ENCODE measurements at regions not wholly inside any gene's neighbourhood (a gene's known extent, or its start where the extent isn't known, plus 50 kb on each side); places are given as distances from the start of the nearest gene placed in this dataset.

GRCh38 chr16:66206363-66206762 lies 160.1 kb upstream of the CDH5 start:
- intact Hi-C loops (cut with DNase I): no loop called here
- Histone ChIP-seq H3K36me3 (no peaks in the 10 kb centered on the region), H3K4me3 (no peak overlapping the region), H3K27ac (peak overlapping the region in 1 of 10 donors; percentile 80), H3K9me3 (peaks cover 0 to 4% (median 0%) of the 10 kb centered on the region in 11 donors), H3K27me3 (peaks cover 0 to 9% (median 0%) of the 10 kb centered on the region in 7 donors), H3K4me1 (peaks cover 0 to 39% (median 0%) of the 10 kb centered on the region in 9 donors)
- DNase-seq: no peak
- 88 to 89% methylated on average over 4 of the region's 4 CpGs for WGBS, 2 donors
- TF ChIP-seq, protein P1, sequence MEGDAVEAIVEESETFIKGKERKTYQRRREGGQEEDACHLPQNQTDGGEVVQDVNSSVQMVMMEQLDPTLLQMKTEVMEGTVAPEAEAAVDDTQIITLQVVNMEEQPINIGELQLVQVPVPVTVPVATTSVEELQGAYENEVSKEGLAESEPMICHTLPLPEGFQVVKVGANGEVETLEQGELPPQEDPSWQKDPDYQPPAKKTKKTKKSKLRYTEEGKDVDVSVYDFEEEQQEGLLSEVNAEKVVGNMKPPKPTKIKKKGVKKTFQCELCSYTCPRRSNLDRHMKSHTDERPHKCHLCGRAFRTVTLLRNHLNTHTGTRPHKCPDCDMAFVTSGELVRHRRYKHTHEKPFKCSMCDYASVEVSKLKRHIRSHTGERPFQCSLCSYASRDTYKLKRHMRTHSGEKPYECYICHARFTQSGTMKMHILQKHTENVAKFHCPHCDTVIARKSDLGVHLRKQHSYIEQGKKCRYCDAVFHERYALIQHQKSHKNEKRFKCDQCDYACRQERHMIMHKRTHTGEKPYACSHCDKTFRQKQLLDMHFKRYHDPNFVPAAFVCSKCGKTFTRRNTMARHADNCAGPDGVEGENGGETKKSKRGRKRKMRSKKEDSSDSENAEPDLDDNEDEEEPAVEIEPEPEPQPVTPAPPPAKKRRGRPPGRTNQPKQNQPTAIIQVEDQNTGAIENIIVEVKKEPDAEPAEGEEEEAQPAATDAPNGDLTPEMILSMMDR (IDR thresholded peaks at IDR 0.05): no peak
- ATAC-seq: no peak

DNA sequence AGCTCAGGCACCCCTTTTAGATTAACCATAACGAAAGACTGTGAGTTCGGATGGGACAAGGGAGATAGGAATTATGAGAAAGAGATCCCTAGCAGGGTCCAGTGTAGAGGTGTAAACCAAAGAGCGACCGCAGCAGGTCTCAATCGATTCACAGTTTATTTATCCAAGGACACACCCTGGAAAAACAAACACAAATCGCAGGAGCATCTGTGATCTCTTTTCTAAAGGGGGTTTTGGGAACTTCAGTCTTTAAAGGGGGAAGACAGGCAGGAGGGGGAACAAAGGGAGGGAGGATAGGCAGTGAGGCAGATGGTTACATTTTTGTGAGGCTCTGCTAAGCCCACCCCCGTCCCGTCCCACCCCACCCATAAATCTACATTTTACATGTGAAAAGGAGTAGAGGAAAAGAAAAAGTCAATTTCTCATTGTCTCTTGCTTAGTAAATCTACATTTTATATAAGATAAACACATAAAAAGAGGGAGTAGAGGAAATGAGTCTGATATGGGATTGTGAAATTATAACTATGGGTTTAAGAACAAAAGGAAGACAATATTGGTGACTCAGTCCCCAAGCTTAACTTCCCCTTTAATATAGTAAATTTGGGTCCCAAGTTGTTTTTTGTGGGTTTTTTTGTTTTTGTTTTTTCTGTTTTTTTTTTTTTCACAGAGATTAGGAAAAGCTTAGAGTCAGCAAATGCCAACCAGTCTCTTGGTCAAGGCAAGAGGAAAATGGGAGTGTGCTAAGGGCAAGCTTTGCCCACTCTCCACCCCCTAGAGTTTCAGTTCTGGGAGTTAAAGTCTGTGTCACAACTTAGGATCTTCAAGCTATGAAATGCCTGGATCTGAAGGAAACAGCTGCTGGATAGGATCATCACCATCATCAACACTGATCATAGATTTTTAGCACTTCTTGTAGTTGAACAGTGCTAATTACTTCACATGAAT lies 160.9 kb upstream of the CDH5 start:
- DNase-seq (no peak), ATAC-seq (peak in 3 of 8 donors; percentile 29 to 42 (median 39))
- H3K27ac ChIP-seq: peak overlapping the region in 1 of 10 donors; percentile 80
- peaks cover 0 to 43% (median 0%) of the 10 kb centered on the region in 9 donors for H3K4me1 ChIP-seq
- no peak overlapping the region for H3K4me3 ChIP-seq
- WGBS, 2 donors: 61 to 67% methylated on average over 8 of the region's 8 CpGs
- peaks cover 0 to 8% (median 0%) of the 10 kb centered on the region in 7 donors for H3K27me3 ChIP-seq
- intact Hi-C loops (cut with DNase I): no loop called here
- no peaks in the 10 kb centered on the region for H3K36me3 ChIP-seq
- H3K9me3 ChIP-seq: peaks cover 0 to 4% (median 0%) of the 10 kb centered on the region in 11 donors
- TF ChIP-seq, protein P1 (IDR thresholded peaks at IDR 0.05): no peak

GRCh38 chr16:66204756-66205155 lies 161.7 kb upstream of the CDH5 start:
- WGBS, 2 donors: 59 to 64% methylated on average over 3 of the region's 3 CpGs
- TF ChIP-seq, protein P1 (IDR thresholded peaks at IDR 0.05): no peak
- peak overlapping the region in 1 of 10 donors; percentile 80 for H3K27ac ChIP-seq
- H3K4me1 ChIP-seq: peaks cover 0 to 51% (median 0%) of the 10 kb centered on the region in 9 donors
- intact Hi-C loops (cut with DNase I): no loop called here
- DNase-seq (no peak), ATAC-seq (no peak)
- peaks cover 0 to 4% (median 0%) of the 10 kb centered on the region in 11 donors for H3K9me3 ChIP-seq
- no peak overlapping the region for H3K4me3 ChIP-seq
- no peaks in the 10 kb centered on the region for H3K36me3 ChIP-seq
- peaks cover 0 to 8% (median 0%) of the 10 kb centered on the region in 7 donors for H3K27me3 ChIP-seq

GRCh38 chr16:66203476-66203875 lies 163.0 kb upstream of the CDH5 start:
- no peaks in the 10 kb centered on the region for H3K36me3 ChIP-seq
- intact Hi-C loops (cut with DNase I): no loop called here
- peaks cover 0 to 8% (median 0%) of the 10 kb centered on the region in 7 donors for H3K27me3 ChIP-seq
- peaks cover 0 to 4% (median 0%) of the 10 kb centered on the region in 11 donors for H3K9me3 ChIP-seq
- no peak overlapping the region for H3K4me3 ChIP-seq
- DNase-seq (no peak), ATAC-seq (no peak)
- 96 to 97% methylated on average over 4 of the region's 4 CpGs for WGBS, 2 donors
- H3K27ac ChIP-seq: peak overlapping the region in 1 of 10 donors; percentile 80
- H3K4me1 ChIP-seq: peaks cover 0 to 59% (median 0%) of the 10 kb centered on the region in 9 donors
- TF ChIP-seq, protein P1 (IDR thresholded peaks at IDR 0.05): no peak
